ENCODE measurements at regions not wholly inside any gene's neighbourhood (a gene's known extent, or its start where the extent isn't known, plus 50 kb on each side); places are given as distances from the start of the nearest gene placed in this dataset.

DNA sequence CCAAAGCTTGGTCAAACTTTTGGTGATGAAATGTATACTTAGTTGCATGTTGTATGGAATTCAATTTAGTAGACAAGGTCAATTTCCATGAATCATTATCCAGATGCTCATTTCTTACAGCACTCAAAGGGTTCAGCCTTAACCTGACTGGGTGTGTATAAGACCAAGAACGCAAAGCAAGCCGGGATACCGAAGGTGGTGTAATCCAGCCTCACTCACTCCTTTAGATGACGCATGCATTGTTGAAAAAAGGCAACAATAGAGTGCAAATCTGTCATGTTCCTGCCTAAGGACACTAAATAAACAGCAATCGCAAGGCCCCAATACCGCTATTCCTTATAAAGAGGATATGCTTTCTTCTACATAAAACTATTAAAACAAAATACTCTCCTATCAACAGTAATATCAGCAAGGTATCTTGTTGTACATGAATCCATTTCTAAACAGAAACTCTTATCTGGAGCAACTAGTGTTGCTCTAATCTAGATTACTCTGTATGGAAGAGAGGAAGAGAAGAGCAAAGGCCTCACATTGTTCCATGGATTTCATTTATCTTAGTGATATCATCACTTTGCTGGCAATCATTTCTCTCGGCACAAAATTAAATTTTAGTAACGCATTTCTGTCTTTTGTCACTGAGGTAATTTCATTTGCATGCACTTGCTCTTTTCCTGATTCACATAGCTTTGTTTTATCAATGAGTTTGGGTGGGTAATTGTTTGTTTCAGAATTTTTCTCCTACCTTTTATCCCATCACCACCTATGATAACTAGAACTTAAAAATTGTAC, 96.2 kb downstream of the PLK2 start:
- Histone ChIP-seq H3K27ac (ENCODE audit: low read depth, low read length) (no peak overlapping the region), H3K23me2 (ENCODE audit: low read depth, low read length) (no peaks in the 10 kb centered on the region), H3K79me2 (ENCODE audit: control insufficient read depth in 1 of 2, insufficient read depth in 2 of 2, low read length in 2 of 2) (no peaks in the 10 kb centered on the region), H3K14ac (ENCODE audit: insufficient read length) (no peak overlapping the region), H4K20me1 (replicated peaks in 1 of 2; ENCODE audit: control insufficient read depth in 1 of 2, insufficient read depth in 2 of 2, low read length in 2 of 2) (no peaks in the 10 kb centered on the region), H3K27me3 (replicated peaks in 1 of 4; ENCODE audit: control insufficient read depth in 3 of 4, extremely low read depth in 1 of 4, insufficient read depth in 3 of 4, low read length in 3 of 4) (no peaks in the 10 kb centered on the region; a peak in 1 of 7 replicates), H3K18ac (ENCODE audit: extremely low read depth, low read length) (no peak overlapping the region), H4K5ac (ENCODE audit: insufficient read length, low read depth, low read length) (no peak overlapping the region), H3K36me3 (ENCODE audit: control insufficient read depth in 2 of 4, insufficient read depth in 4 of 4, low read length in 3 of 4) (no peaks in the 10 kb centered on the region), H2BK12ac (ENCODE audit: low read depth, low read length) (no peak overlapping the region), H2AK5ac (ENCODE audit: low read depth, low read length) (no peak overlapping the region), H3K9me3 (ENCODE audit: insufficient read depth in 2 of 2, low read depth in 1 of 2, low read length in 1 of 2) (no peaks in the 10 kb centered on the region), H2BK20ac (ENCODE audit: low read length) (no peak overlapping the region), H4K8ac (ENCODE audit: extremely low read depth, insufficient read depth, low read length) (no peak overlapping the region), H3K79me1 (ENCODE audit: low read depth, low read length) (no peaks in the 10 kb centered on the region), H2BK5ac (ENCODE audit: low read depth, low read length) (no peak overlapping the region), H3K4me2 (ENCODE audit: insufficient read depth in 1 of 2, low read depth in 2 of 2, low read length in 2 of 2) (no peak overlapping the region), H3K4me1 (replicated peaks in 1 of 4; ENCODE audit: control insufficient read depth in 3 of 4, insufficient read depth in 4 of 4, low read length in 3 of 4) (peaks cover 0 to 5% (median 2%) of the 10 kb centered on the region in 4 experiments; a peak in 2 of 7 replicates), H2AFZ (ENCODE audit: low read length) (no peak overlapping the region), H4K91ac (replicated peaks; ENCODE audit: insufficient read length, low read length) (no peak overlapping the region), H2BK120ac (replicated peaks; ENCODE audit: low read depth, low read length) (no peak overlapping the region), H3K4me3 (ENCODE audit: extremely low read depth in 1 of 4, insufficient read depth in 2 of 4, low read depth in 3 of 4, low read length in 4 of 4) (no peak overlapping the region), H3K9ac (replicated peaks in 1 of 4; ENCODE audit: extremely low read depth in 1 of 4, low read depth in 3 of 4, low read length in 3 of 4) (no peak overlapping the region; a peak in 1 of 7 replicates), H2BK15ac (ENCODE audit: low read length) (no peak overlapping the region), H3K56ac (replicated peaks; ENCODE audit: insufficient read length, low read depth, low read length) (no peak overlapping the region), H3K23ac (ENCODE audit: insufficient read length) (no peak overlapping the region), H3K4ac (replicated peaks; ENCODE audit: insufficient read length, low read depth, low read length) (no peak overlapping the region)
- ChIA-PET POLR2A (ENCODE audit: partially characterized antibody) (no interaction called here), CTCF (ENCODE audit: partially characterized antibody) (no interaction called here)
- no peak for FAIRE-seq
- 93% methylated on average over 8 of the region's 8 CpGs; no CpG with 5 or more reads in 1 of the 2 experiments for WGBS, 2 experiments (ENCODE audit: extremely low coverage in 1 of 2, insufficient coverage in 1 of 2, insufficient read length in 1 of 2, insufficient replicate concordance in 2 of 2, low coverage in 1 of 2, low lambda C conversion rate in 2 of 2, missing lambda C conversion rate in 1 of 2)
- no peak for TF ChIP-seq KDM4A (IDR thresholded peaks at IDR 0.05; ENCODE audit: low read depth, low read length, severe bottlenecking)
- TF ChIP-seq CHD2 (IDR thresholded peaks at IDR 0.05; ENCODE audit: low read length), result no peak
- TF ChIP-seq EP300 (IDR thresholded peaks at IDR 0.05; ENCODE audit: borderline replicate concordance in 1 of 2, low read depth in 2 of 2, low read length in 2 of 2), result no peak
- no peak for TF ChIP-seq BCL11A (IDR thresholded peaks at IDR 0.05; ENCODE audit: low read depth in 2 of 2, low read length in 2 of 2)
- DNase-seq (ENCODE audit: low read depth in 1 of 2, low spot score in 2 of 2), result no peak

Measured in H1 (cell line).